Duodenal mucosa (tissue), 2 donors: ENCODE measurements at regions not wholly inside any gene's neighbourhood (a gene's known extent, or its start where the extent isn't known, plus 50 kb on each side); places are given as distances from the start of the nearest gene placed in this dataset.

ENCODE experiments used
- H3K27ac ChIP-seq: one replicate; pipeline ENCODE4 v1.7.0; 2013; ENCODE audit warnings: low read depth, low read length
- H3K27me3 ChIP-seq, 2 donors: one replicate each; pipeline ENCODE4 v1.7.0; 2013; ENCODE audit warnings: low read length in 2 of 2, control low read depth in 1 of 2; ENCODE audit not compliant: insufficient read depth in 2 of 2, control insufficient read depth in 1 of 2
- H3K36me3 ChIP-seq, 2 donors: one replicate each; pipeline ENCODE4 v1.7.0; 2013; ENCODE audit warnings: low read length in 2 of 2, control low read depth in 1 of 2; ENCODE audit not compliant: insufficient read depth in 2 of 2, control insufficient read depth in 1 of 2
- H3K4me1 ChIP-seq, 2 donors: one replicate each; pipeline ENCODE4 v1.7.0; 2013; ENCODE audit warnings: low read length in 2 of 2, control low read depth in 1 of 2; ENCODE audit not compliant: insufficient read depth in 2 of 2, control insufficient read depth in 1 of 2
- H3K4me3 ChIP-seq, 2 donors: one replicate each; pipeline ENCODE4 v1.7.0; 2013; ENCODE audit warnings: low read length in 2 of 2, low read depth in 1 of 2
- H3K9ac ChIP-seq, 2 donors: one replicate each; pipeline ENCODE4 v1.7.0; 2013; ENCODE audit warnings: low read length in 2 of 2, low read depth in 1 of 2
- H3K9me3 ChIP-seq, 2 donors: one replicate each; pipeline ENCODE4 v1.7.0; 2013; ENCODE audit warnings: low read length in 2 of 2, control low read depth in 1 of 2; ENCODE audit not compliant: control insufficient read depth in 1 of 2

DNA sequence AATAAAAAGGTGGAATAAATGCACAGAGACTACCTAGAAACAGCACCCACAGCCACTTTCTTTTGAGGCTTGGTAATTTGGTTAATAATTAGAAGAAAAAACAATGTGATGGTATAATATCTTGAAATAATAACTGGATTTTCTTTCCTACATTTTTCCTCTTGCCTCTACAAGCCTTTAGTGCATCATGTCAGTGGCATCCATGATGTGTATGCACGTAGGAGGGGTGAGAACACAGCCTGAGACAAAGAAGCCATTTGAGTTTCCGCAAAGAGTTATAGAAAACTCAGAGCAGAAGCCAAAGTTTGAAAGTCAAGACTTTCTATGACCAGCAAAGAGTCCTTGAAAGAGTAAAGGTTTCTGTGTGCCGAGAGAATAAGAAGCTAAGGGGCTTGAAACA lies 461.3 kb downstream of the BCOR start:
- H3K27ac ChIP-seq, result no peak overlapping the region
- no peaks in the 10 kb centered on the region for H3K4me1 ChIP-seq
- no peaks in the 10 kb centered on the region for H3K27me3 ChIP-seq
- no peak overlapping the region for H3K4me3 ChIP-seq
- H3K9ac ChIP-seq, result no peak overlapping the region
- H3K36me3 ChIP-seq, result no peaks in the 10 kb centered on the region
- H3K9me3 ChIP-seq, result no peaks in the 10 kb centered on the region

DNA sequence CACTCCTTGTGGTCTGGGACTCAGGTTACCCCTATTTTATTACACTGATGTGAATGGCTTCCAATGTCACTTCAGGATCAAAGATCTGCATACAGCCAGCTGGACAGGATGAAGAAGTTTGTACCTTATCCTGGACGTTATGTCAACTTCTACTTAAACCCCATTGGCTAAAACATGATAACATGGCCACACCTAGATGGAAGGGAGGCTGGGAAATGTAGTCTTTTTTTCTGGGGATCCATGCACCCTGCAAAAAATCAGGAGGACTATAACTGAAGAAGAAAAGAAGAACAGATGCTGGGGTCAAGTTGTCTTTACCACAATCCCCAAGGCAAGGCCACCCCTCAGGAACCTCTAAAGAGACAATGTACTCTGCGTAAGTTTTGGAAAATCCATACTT lies 459.2 kb downstream of the BCOR start:
- Histone ChIP-seq H3K4me1 (no peaks in the 10 kb centered on the region), H3K27me3 (no peaks in the 10 kb centered on the region)

DNA sequence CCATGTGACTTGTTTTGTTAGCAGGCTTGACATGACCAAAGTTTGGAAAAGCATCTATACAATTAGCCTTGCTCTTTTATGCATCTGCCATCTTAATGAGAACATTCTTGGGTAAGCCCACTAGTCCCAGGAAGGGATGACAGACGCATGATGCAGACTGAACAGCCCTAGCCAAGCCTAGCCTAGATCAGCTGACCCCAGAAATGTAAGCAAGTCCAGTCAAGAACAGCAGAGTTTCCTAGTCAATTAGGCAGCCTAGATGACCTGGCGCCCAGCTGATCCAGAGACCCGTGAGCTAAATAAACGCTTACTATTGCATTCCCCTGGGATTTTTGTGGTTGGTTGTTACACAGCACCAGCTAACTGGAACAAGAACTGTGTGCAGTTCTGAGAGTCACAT lies 457.9 kb downstream of the BCOR start:
- Histone ChIP-seq H3K9ac (no peak overlapping the region), H3K4me1 (no peaks in the 10 kb centered on the region), H3K36me3 (no peaks in the 10 kb centered on the region), H3K4me3 (no peak overlapping the region), H3K27me3 (no peaks in the 10 kb centered on the region), H3K9me3 (no peaks in the 10 kb centered on the region), H3K27ac (no peak overlapping the region)

More for the DNA sequence above, 459.2 kb downstream of the BCOR start:
- Histone ChIP-seq H3K27ac (no peak overlapping the region), H3K9ac (no peak overlapping the region), H3K4me3 (no peak overlapping the region), H3K9me3 (no peaks in the 10 kb centered on the region), H3K36me3 (no peaks in the 10 kb centered on the region)

DNA sequence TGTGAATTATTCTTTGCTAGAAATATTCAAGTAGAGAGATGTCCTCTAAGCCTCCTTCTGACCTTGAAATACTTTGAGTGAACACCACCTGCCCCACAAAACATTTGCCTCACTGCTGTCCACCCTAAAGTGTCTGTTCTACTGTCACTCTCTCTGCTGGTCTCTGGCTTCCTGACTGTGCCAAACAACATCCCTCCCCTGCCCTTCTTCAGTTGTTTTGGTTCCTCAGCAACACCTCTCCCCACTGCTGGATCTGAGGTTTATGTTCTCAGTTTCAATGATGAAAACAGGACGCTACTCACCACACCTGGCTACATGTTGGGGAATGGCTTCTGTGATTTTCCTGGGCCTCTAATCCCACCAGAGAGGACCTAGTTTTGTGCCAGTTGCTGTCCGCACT lies 456.9 kb downstream of the BCOR start:
- Histone ChIP-seq H3K4me3 (no peak overlapping the region), H3K36me3 (no peaks in the 10 kb centered on the region), H3K27ac (no peak overlapping the region), H3K27me3 (no peaks in the 10 kb centered on the region), H3K4me1 (no peaks in the 10 kb centered on the region), H3K9me3 (no peaks in the 10 kb centered on the region), H3K9ac (no peak overlapping the region)

DNA sequence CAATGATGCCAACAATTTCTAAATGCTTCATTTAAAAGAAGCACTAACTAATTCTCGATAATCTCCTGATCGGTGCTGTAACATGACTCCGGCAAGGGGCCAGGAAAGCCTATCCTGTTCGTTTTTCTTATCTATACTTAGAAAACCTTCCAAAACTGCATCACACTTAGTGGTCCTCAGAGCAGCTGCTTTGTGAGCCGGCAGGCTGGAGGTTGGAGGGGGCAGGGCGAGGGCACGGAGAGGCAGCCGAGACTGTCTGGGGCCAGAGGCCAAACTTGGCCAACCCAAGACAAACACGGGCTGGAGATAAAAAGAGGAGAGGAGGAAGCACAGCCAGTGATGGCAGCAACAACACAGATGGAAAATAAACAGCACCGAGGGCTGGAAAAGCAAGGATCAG lies 455.7 kb downstream of the BCOR start:
- no peak overlapping the region for H3K9ac ChIP-seq
- H3K4me1 ChIP-seq, result no peaks in the 10 kb centered on the region
- H3K4me3 ChIP-seq, result no peak overlapping the region
- no peaks in the 10 kb centered on the region for H3K27me3 ChIP-seq
- no peaks in the 10 kb centered on the region for H3K36me3 ChIP-seq
- H3K9me3 ChIP-seq, result no peaks in the 10 kb centered on the region
- H3K27ac ChIP-seq, result no peak overlapping the region

DNA sequence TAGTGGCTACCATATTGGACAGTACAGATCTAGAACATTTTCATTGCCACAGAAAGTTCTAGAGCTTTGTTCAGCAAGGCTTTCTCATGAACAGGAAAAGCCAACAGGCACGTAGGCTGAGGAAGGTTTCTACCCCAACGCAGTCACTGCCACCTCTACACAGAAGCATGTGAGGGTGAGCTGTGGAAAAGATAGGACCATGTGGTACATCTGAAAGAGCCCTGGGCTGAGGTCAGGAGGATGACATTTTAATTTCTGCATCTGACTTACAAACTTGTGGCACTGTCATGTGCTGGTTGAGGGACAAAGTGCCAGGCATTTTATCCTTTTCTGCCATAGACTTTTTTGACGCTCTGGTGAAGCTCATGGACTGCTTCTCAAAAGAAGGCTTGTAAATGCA lies 454.2 kb downstream of the BCOR start:
- Histone ChIP-seq H3K27ac (no peak overlapping the region), H3K4me1 (no peaks in the 10 kb centered on the region), H3K27me3 (no peaks in the 10 kb centered on the region), H3K36me3 (no peaks in the 10 kb centered on the region), H3K9me3 (no peaks in the 10 kb centered on the region), H3K4me3 (no peak overlapping the region), H3K9ac (no peak overlapping the region)

DNA sequence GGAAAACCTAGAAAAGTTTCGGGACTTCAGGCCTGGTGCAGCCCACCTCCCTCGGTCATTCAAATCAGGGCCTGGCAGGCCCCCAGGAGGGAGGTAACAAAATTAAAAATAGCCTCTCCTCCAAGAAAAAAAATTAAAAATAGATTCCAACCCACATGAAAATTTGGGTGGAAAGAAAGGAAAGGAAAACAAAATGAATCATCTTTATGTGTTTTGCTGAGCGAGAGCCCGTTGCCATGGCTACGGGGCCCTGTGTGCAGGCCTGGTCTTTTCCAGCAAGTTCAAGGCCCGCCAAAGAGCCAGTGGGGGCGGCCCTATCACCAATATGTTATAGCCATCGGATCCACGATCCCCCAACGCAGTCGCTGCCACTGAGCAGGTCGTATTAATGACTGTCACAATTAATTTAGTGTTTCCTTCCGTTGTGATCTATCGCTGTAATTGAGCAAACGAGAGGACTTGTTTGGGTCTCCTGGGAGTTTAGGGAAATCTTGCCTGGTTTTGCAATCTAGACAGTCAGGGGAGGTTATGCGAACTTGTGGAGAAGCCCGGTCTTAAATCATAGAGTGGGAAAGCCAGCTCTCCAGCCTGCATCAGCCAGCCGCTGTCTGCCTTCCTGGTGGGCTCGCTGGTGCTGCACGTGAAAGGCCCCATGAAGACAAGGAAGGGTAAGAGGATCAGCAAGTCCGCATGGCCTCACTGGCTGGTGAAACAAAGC lies 452.4 kb downstream of the BCOR start:
- Histone ChIP-seq H3K4me3 (no peak overlapping the region), H3K9ac (no peak overlapping the region), H3K27me3 (no peaks in the 10 kb centered on the region), H3K9me3 (no peaks in the 10 kb centered on the region), H3K36me3 (no peaks in the 10 kb centered on the region), H3K27ac (no peak overlapping the region), H3K4me1 (no peaks in the 10 kb centered on the region)

DNA sequence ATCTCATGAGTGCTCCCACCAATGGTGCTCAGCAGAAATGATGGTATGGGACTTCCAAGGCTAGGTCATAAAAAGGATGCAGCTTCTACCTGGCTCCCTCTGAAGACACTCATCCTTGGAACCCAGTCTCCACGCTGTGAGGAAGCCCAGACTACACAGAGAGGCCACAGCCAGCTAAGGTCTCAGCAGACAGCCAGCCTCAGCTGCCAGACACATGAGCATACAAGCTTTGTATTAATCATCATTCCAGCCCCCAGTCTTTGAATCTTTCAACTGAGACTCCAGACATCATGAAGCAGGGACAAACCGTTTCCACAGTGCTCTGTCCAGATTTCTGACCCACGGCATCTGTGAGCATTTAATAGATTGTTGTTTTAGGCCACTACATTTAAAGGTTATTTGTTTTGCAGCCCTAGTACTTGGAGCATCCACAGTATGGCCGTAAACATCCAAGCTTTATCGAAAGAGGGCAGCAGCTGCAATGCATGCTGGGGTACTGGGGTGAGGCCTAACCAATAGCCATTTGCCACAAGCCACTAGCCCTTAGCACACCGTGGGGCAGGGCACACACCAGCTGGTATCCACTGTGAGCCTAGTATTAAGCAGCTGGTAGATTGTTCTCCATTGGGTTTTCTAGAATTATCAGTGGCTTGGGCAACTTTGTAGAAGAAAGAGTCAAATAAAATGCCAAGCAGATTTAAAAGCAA lies 449.1 kb downstream of the BCOR start:
- H3K27me3 ChIP-seq, result no peaks in the 10 kb centered on the region
- H3K27ac ChIP-seq, result no peak overlapping the region
- no peak overlapping the region for H3K4me3 ChIP-seq
- no peak overlapping the region for H3K9ac ChIP-seq
- no peaks in the 10 kb centered on the region for H3K4me1 ChIP-seq
- no peaks in the 10 kb centered on the region for H3K36me3 ChIP-seq
- no peaks in the 10 kb centered on the region for H3K9me3 ChIP-seq

DNA sequence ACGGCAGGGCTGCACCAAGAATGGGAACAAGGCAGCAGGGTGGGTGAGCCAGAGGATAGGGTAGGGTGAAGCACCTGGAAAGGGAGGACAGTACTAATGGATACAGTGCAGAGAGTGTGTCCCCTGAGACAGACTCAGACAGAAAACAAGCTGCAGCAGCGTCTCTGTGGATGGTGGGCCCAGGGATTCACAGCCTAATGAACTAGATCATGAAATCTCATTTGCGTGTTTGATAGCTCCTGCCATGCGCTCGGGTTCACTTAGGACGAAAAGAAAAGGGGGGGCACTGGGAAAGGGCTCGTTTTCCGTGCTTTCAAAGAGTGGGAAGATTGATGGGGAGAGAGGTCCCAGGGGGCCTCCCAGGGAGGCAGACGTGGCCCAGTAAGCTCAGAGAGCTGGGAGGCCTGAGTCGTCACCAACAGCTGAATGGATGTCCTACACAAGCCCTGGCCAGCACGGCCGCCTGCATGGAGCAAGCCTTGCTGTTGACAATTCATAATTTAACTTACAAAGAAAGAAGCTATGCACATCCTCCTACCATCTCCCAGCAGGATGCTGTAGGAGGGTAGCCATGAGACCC lies 446.9 kb downstream of the BCOR start:
- H3K9ac ChIP-seq, result no peak overlapping the region
- no peaks in the 10 kb centered on the region for H3K36me3 ChIP-seq
- H3K9me3 ChIP-seq, result no peaks in the 10 kb centered on the region
- H3K27me3 ChIP-seq, result no peaks in the 10 kb centered on the region
- H3K4me3 ChIP-seq, result no peak overlapping the region
- H3K4me1 ChIP-seq, result no peaks in the 10 kb centered on the region
- H3K27ac ChIP-seq, result no peak overlapping the region

DNA sequence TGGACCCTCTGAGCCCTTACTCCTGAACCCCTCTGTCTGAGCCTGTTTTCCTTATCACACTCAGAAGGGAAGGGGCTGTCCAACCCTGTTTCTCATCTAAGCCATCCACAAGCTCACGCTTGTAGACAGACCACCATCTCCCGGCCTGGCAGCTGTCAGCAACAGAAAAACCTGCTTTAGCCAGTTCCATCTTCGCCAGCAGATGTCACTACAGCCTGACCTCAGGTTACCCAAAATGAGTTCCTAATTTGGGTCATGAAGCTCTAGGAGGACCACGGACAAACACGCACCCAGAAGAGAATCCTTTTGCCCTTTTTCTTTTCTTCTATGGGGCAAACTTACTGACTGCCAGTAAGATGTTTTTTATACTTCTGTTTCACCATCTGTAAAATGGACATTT lies 445.4 kb downstream of the BCOR start:
- Histone ChIP-seq H3K9me3 (no peaks in the 10 kb centered on the region), H3K4me3 (no peak overlapping the region), H3K27ac (no peak overlapping the region), H3K9ac (no peak overlapping the region), H3K36me3 (no peaks in the 10 kb centered on the region), H3K4me1 (no peaks in the 10 kb centered on the region), H3K27me3 (no peaks in the 10 kb centered on the region)
